PFSK-1 (cell line): ENCODE measurements at regions not wholly inside any gene's neighbourhood (a gene's known extent, or its start where the extent isn't known, plus 50 kb on each side); places are given as distances from the start of the nearest gene placed in this dataset.

ENCODE experiments used
- FOXP2 ChIP-seq: optimal IDR thresholded peaks from 2 replicates; pipeline ENCODE3; 2011; ENCODE audit warnings: borderline replicate concordance, control low read depth, inconsistent platforms; ENCODE audit not compliant: insufficient read depth; ENCODE audit errors: extremely low read length, extremely low read depth
- POLR2AphosphoS5 ChIP-seq: IDR thresholded peaks from 2 replicates; pipeline ENCODE4 v1.6.1; 2012; ENCODE audit warnings: low read depth, mild to moderate bottlenecking, control low read depth, low read length, moderate library complexity
- SIN3A ChIP-seq: IDR thresholded peaks from 2 replicates; pipeline ENCODE4 v1.6.1; 2012; ENCODE audit warnings: mild to moderate bottlenecking, low read length, moderate library complexity, borderline replicate concordance; ENCODE audit not compliant: insufficient read depth
- TAF1 ChIP-seq: IDR thresholded peaks from 2 replicates; pipeline ENCODE4 v1.6.1; 2012; ENCODE audit warnings: low read length, control low read depth, borderline replicate concordance; ENCODE audit not compliant: insufficient read depth
- TF ChIP-seq, protein P1 (sequence below), 2 experiments: IDR thresholded peaks; 2 replicates each; pipeline versions ENCODE4 v1.6.1 to v1.8.0; 2011 to 2012; ENCODE audit warnings: low read depth in 2 of 2, low read length in 2 of 2, control low read depth in 1 of 2, inconsistent platforms in 1 of 2, mild to moderate bottlenecking in 1 of 2, moderate library complexity in 1 of 2; ENCODE audit not compliant: insufficient read depth in 1 of 2

DNA sequence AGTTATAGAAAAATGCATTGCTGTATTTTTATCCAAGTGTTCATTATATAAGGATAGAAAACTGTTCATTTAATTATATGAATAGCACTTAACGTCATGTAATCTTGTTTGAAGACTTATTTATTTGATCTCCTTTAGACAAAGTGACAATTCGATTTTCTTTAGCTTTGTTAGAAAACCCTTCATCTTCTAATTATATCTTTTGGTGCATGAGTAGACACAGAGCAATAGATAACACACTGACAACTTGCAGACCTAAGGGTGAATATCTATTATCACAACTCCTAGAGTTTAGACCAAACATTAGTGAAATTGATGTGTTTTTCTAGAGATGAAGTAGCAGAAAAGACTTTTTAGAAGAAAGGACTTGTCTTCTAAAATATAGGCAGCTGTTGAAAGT, 446.4 kb upstream of the SEMA6A start:
- TF ChIP-seq FOXP2 (no peak), TAF1 (no peak), POLR2AphosphoS5 (no peak), SIN3A (no peak)
- TF ChIP-seq, protein P1, sequence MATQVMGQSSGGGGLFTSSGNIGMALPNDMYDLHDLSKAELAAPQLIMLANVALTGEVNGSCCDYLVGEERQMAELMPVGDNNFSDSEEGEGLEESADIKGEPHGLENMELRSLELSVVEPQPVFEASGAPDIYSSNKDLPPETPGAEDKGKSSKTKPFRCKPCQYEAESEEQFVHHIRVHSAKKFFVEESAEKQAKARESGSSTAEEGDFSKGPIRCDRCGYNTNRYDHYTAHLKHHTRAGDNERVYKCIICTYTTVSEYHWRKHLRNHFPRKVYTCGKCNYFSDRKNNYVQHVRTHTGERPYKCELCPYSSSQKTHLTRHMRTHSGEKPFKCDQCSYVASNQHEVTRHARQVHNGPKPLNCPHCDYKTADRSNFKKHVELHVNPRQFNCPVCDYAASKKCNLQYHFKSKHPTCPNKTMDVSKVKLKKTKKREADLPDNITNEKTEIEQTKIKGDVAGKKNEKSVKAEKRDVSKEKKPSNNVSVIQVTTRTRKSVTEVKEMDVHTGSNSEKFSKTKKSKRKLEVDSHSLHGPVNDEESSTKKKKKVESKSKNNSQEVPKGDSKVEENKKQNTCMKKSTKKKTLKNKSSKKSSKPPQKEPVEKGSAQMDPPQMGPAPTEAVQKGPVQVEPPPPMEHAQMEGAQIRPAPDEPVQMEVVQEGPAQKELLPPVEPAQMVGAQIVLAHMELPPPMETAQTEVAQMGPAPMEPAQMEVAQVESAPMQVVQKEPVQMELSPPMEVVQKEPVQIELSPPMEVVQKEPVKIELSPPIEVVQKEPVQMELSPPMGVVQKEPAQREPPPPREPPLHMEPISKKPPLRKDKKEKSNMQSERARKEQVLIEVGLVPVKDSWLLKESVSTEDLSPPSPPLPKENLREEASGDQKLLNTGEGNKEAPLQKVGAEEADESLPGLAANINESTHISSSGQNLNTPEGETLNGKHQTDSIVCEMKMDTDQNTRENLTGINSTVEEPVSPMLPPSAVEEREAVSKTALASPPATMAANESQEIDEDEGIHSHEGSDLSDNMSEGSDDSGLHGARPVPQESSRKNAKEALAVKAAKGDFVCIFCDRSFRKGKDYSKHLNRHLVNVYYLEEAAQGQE (IDR thresholded peaks at IDR 0.05; ENCODE audit: insufficient read depth in 1 of 2, low read depth in 2 of 2, low read length in 2 of 2), result no peak
